ENCODE measurements at regions not wholly inside any gene's neighbourhood (a gene's known extent, or its start where the extent isn't known, plus 50 kb on each side); places are given as distances from the start of the nearest gene placed in this dataset.

- no peak for ATAC-seq
Measured at GRCh38 chr2:38432820-38433606, 55.9 kb upstream of the ATL2 start.

GRCh38 chr2:38430597-38431207 is 53.6 kb upstream of the ATL2 start:
- ChIA-PET POLR2A (no interaction called here), CTCF (interaction anchor here (0.7 kb wide), 1 partner anchor 115 kb away, joined by 3 read pairs; no protein-coding TSS in a partner anchor)
- peaks cover 9% of the 10 kb centered on the region for H3K27me3 Mint-ChIP-seq (ENCODE audit: low read depth)
- DNase-seq: no peak
- no peaks in the 10 kb centered on the region for H3K36me3 Mint-ChIP-seq (ENCODE audit: low read depth)
- no peak for ATAC-seq
- H3K27ac Mint-ChIP-seq: no peak overlapping the region
- H3K4me1 Mint-ChIP-seq (ENCODE audit: low read depth): no peaks in the 10 kb centered on the region
- H3K9me3 Mint-ChIP-seq (ENCODE audit: insufficient read depth): no peaks in the 10 kb centered on the region
- H3K4me3 Mint-ChIP-seq: no peak overlapping the region

More at GRCh38 chr2:38432820-38433606, 55.9 kb upstream of the ATL2 start:
- CTCF ChIA-PET: no interaction called here
- H3K27me3 Mint-ChIP-seq (ENCODE audit: low read depth): peaks cover 10% of the 10 kb centered on the region
- H3K4me1 Mint-ChIP-seq (ENCODE audit: low read depth): no peaks in the 10 kb centered on the region
- no peaks in the 10 kb centered on the region for H3K9me3 Mint-ChIP-seq (ENCODE audit: insufficient read depth)
- no peak overlapping the region for H3K4me3 Mint-ChIP-seq
- no peaks in the 10 kb centered on the region for H3K36me3 Mint-ChIP-seq (ENCODE audit: low read depth)
- DNase-seq: no peak
- H3K27ac Mint-ChIP-seq: no peak overlapping the region
- POLR2A ChIA-PET: no interaction called here

GRCh38 chr2:38430196-38430595 is 53.1 kb upstream of the ATL2 start:
- H3K27ac Mint-ChIP-seq: no peak overlapping the region
- POLR2A ChIA-PET: no interaction called here
- CTCF ChIA-PET: no interaction called here

GRCh38 chr2:38427936-38428335 is 50.9 kb upstream of the ATL2 start:
- ChIA-PET CTCF (no interaction called here), POLR2A (no interaction called here)
- Mint-ChIP-seq H3K4me3 (no peak overlapping the region), H3K36me3 (ENCODE audit: low read depth) (no peaks in the 10 kb centered on the region), H3K27me3 (ENCODE audit: low read depth) (peaks cover 8% of the 10 kb centered on the region), H3K27ac (no peak overlapping the region), H3K4me1 (ENCODE audit: low read depth) (no peaks in the 10 kb centered on the region), H3K9me3 (ENCODE audit: insufficient read depth) (no peaks in the 10 kb centered on the region)
- ATAC-seq: no peak
- no peak for DNase-seq

More at GRCh38 chr2:38430196-38430595, 53.1 kb upstream of the ATL2 start:
- no peaks in the 10 kb centered on the region for H3K4me1 Mint-ChIP-seq (ENCODE audit: low read depth)
- H3K4me3 Mint-ChIP-seq: no peak overlapping the region
- H3K27me3 Mint-ChIP-seq (ENCODE audit: low read depth): peaks cover 9% of the 10 kb centered on the region
- no peaks in the 10 kb centered on the region for H3K9me3 Mint-ChIP-seq (ENCODE audit: insufficient read depth)
- H3K36me3 Mint-ChIP-seq (ENCODE audit: low read depth): no peaks in the 10 kb centered on the region
- ATAC-seq: no peak
- no peak for DNase-seq

- no peak overlapping the region for H3K27ac Mint-ChIP-seq
- CTCF ChIA-PET: no interaction called here
- ATAC-seq: no peak
- H3K27me3 Mint-ChIP-seq (ENCODE audit: low read depth): peaks cover 8% of the 10 kb centered on the region
- DNase-seq: no peak
- no peaks in the 10 kb centered on the region for H3K4me1 Mint-ChIP-seq (ENCODE audit: low read depth)
- POLR2A ChIA-PET: no interaction called here
- H3K36me3 Mint-ChIP-seq (ENCODE audit: low read depth): no peaks in the 10 kb centered on the region
- H3K9me3 Mint-ChIP-seq (ENCODE audit: insufficient read depth): no peaks in the 10 kb centered on the region
- H3K4me3 Mint-ChIP-seq: no peak overlapping the region
Measured at GRCh38 chr2:38427054-38427453, 50.0 kb upstream of the ATL2 start.

Data from activated CD8-positive, alpha-beta T cell treated with anti-CD3 and anti-CD28 coated beads, Interleukin-2, amount 10 ng/mL, durations not matched to agents 7 days and 5 days (primary cell).